CD8-positive, alpha-beta memory T cell (primary cell): ENCODE measurements at regions not wholly inside any gene's neighbourhood (a gene's known extent, or its start where the extent isn't known, plus 50 kb on each side); places are given as distances from the start of the nearest gene placed in this dataset.
"Not testable (repeated sequence)": the region's sequence is repeated elsewhere in the genome, so short reads cannot be mapped to it uniquely, and the experiment has no call there.

Experiments used
- CTCF ChIA-PET: fragments of 350-600 bp; sonication (Branson Sonifier 250); formaldehyde crosslinking; loops from one replicate; lab custom pipeline; 2021; ENCODE audit warnings: antibody characterized with exemption; lab: Charles Lee
- POLR2A ChIA-PET: fragments of 350-600 bp; sonication (Branson Sonifier 250); formaldehyde crosslinking; loops from one replicate; lab custom pipeline; 2021; ENCODE audit warnings: antibody characterized with exemption; lab: Charles Lee
- DNase-seq, 5 donors: peaks; one replicate each; pipeline versions ENCODE4 v3.0.0 to v3.0.0-alpha.2; 2020 to 2022; ENCODE audit warnings: mixed read lengths in 1 of 5
- H3K27ac ChIP-seq: one replicate; pipeline ENCODE4 v1.7.0; 2013; ENCODE audit warnings: low read depth, mild to moderate bottlenecking, low read length, moderate library complexity
- H3K27me3 ChIP-seq: 2 replicates; pipeline ENCODE4 v1.7.0; 2013; ENCODE audit warnings: low read length, mild to moderate bottlenecking; ENCODE audit not compliant: insufficient read depth, poor library complexity, severe bottlenecking
- H3K36me3 ChIP-seq: 2 replicates; pipeline ENCODE4 v1.7.0; 2013; ENCODE audit warnings: mild to moderate bottlenecking, low read length, moderate library complexity; ENCODE audit not compliant: insufficient read depth
- H3K4me1 ChIP-seq: 2 replicates; pipeline ENCODE4 v1.7.0; 2013; ENCODE audit warnings: mild to moderate bottlenecking, low read length, moderate library complexity; ENCODE audit not compliant: insufficient read depth
- H3K4me3 ChIP-seq: 2 replicates; pipeline ENCODE4 v1.7.0; 2013; ENCODE audit warnings: mild to moderate bottlenecking, low read length
- H3K9me3 ChIP-seq: 2 replicates; pipeline ENCODE4 v1.7.0; 2013; ENCODE audit warnings: mild to moderate bottlenecking, low read length
- H3K27ac Mint-ChIP-seq, 8 donors: one replicate each; pipeline ENCODE4 v1.8.0; 2020 to 2021; ENCODE audit warnings: mixed read lengths in 8 of 8, mild to moderate bottlenecking in 6 of 8, inconsistent platforms in 3 of 8, moderate library complexity in 3 of 8
- H3K27me3 Mint-ChIP-seq, 2 donors: one replicate each; pipeline ENCODE4 v1.8.0; 2020 to 2021; ENCODE audit warnings: mixed read lengths in 2 of 2, mild to moderate bottlenecking in 1 of 2, moderate library complexity in 1 of 2
- H3K36me3 Mint-ChIP-seq, 3 donors: one replicate each; pipeline ENCODE4 v1.8.0; 2020 to 2021; ENCODE audit warnings: mixed read lengths in 3 of 3, inconsistent platforms in 1 of 3, mild to moderate bottlenecking in 1 of 3
- H3K4me1 Mint-ChIP-seq, 3 donors: one replicate each; pipeline ENCODE4 v1.8.0; 2020 to 2021; ENCODE audit warnings: mixed read lengths in 3 of 3, inconsistent platforms in 1 of 3, mild to moderate bottlenecking in 1 of 3
- H3K4me3 Mint-ChIP-seq, 7 donors: one replicate each; pipeline ENCODE4 v1.8.0; 2020 to 2021; ENCODE audit warnings: mixed read lengths in 7 of 7, mild to moderate bottlenecking in 6 of 7, moderate library complexity in 4 of 7, inconsistent platforms in 2 of 7
- H3K9me3 Mint-ChIP-seq, 5 donors: one replicate each; pipeline ENCODE4 v1.8.0; 2020 to 2022; ENCODE audit warnings: mixed read lengths in 5 of 5, mild to moderate bottlenecking in 3 of 5, moderate library complexity in 2 of 5, inconsistent platforms in 1 of 5

GRCh38 chr3:163382183-163382582 is 1696.1 kb downstream of the SI start:
- Histone ChIP-seq H3K27ac (no peak overlapping the region), H3K36me3 (no peaks in the 10 kb centered on the region), H3K9me3 (no peaks in the 10 kb centered on the region), H3K4me3 (no peak overlapping the region), H3K27me3 (no peaks in the 10 kb centered on the region), H3K4me1 (no peaks in the 10 kb centered on the region)
- ChIA-PET POLR2A (no interaction called here), CTCF (no interaction called here)
- Mint-ChIP-seq H3K9me3 (peaks cover 0 to 21% (median 5%) of the 10 kb centered on the region in 5 donors), H3K36me3 (no peaks in the 10 kb centered on the region), H3K27me3 (no peaks in the 10 kb centered on the region), H3K4me1 (no peaks in the 10 kb centered on the region), H3K4me3 (no peak overlapping the region), H3K27ac (no peak overlapping the region)
- no peak for DNase-seq

GRCh38 chr3:163368168-163368567 is 1710.1 kb downstream of the SI start:
- Mint-ChIP-seq H3K27me3 (no peaks in the 10 kb centered on the region), H3K36me3 (no peaks in the 10 kb centered on the region), H3K4me3 (no peak overlapping the region), H3K9me3 (peaks cover 4 to 23% (median 7%) of the 10 kb centered on the region in 5 donors), H3K27ac (no peak overlapping the region), H3K4me1 (no peaks in the 10 kb centered on the region)
- Histone ChIP-seq H3K36me3 (no peaks in the 10 kb centered on the region), H3K27me3 (no peaks in the 10 kb centered on the region), H3K27ac (no peak overlapping the region), H3K4me3 (no peak overlapping the region), H3K9me3 (no peaks in the 10 kb centered on the region), H3K4me1 (no peaks in the 10 kb centered on the region)
- DNase-seq = no peak
- POLR2A ChIA-PET = no interaction called here
- CTCF ChIA-PET = no interaction called here

- H3K9me3 Mint-ChIP-seq = peaks cover 3 to 20% (median 5%) of the 10 kb centered on the region in 5 donors
- CTCF ChIA-PET = no interaction called here
- Histone ChIP-seq H3K36me3 (no peaks in the 10 kb centered on the region), H3K4me1 (no peaks in the 10 kb centered on the region), H3K27me3 (no peaks in the 10 kb centered on the region), H3K27ac (no peak overlapping the region), H3K9me3 (no peaks in the 10 kb centered on the region), H3K4me3 (no peak overlapping the region)
- DNase-seq = no peak
- no peak overlapping the region for H3K4me3 Mint-ChIP-seq
- H3K36me3 Mint-ChIP-seq = no peaks in the 10 kb centered on the region
- POLR2A ChIA-PET = no interaction called here
- no peak overlapping the region for H3K27ac Mint-ChIP-seq
- H3K27me3 Mint-ChIP-seq = no peaks in the 10 kb centered on the region
- H3K4me1 Mint-ChIP-seq = no peaks in the 10 kb centered on the region
These were observed 1713.6 kb downstream of the SI start for GRCh38 chr3:163364717-163365116.

- ChIA-PET POLR2A (no interaction called here), CTCF (no interaction called here)
- Mint-ChIP-seq H3K4me1 (no peaks in the 10 kb centered on the region), H3K27ac (no peak overlapping the region), H3K27me3 (no peaks in the 10 kb centered on the region), H3K36me3 (no peaks in the 10 kb centered on the region), H3K9me3 (peaks cover 2 to 33% (median 6%) of the 10 kb centered on the region in 5 donors), H3K4me3 (no peak overlapping the region)
- Histone ChIP-seq H3K27me3 (no peaks in the 10 kb centered on the region), H3K9me3 (no peaks in the 10 kb centered on the region), H3K27ac (no peak overlapping the region), H3K36me3 (no peaks in the 10 kb centered on the region), H3K4me1 (no peaks in the 10 kb centered on the region), H3K4me3 (no peak overlapping the region)
- no peak for DNase-seq
These were observed 1716.1 kb downstream of the SI start for GRCh38 chr3:163362151-163362550.

GRCh38 chr3:163361357-163361878 is 1716.9 kb downstream of the SI start:
- DNase-seq, H3K4me3 Mint-ChIP-seq, H3K27me3 ChIP-seq, H3K36me3 Mint-ChIP-seq, H3K36me3 ChIP-seq, H3K4me1 Mint-ChIP-seq, CTCF ChIA-PET, H3K27me3 Mint-ChIP-seq, H3K27ac ChIP-seq, H3K9me3 ChIP-seq, H3K4me1 ChIP-seq, POLR2A ChIA-PET, H3K4me3 ChIP-seq: not testable (repeated sequence)
- Mint-ChIP-seq H3K9me3 (peaks cover 2 to 33% (median 6%) of the 10 kb centered on the region in 5 donors), H3K27ac (peak overlapping the region in 1 of 8 donors; percentile 47)

- H3K27ac Mint-ChIP-seq = no peak overlapping the region
- ChIA-PET CTCF (no interaction called here), POLR2A (no interaction called here)
- H3K36me3 Mint-ChIP-seq = no peaks in the 10 kb centered on the region
- H3K4me1 ChIP-seq = no peaks in the 10 kb centered on the region
- no peaks in the 10 kb centered on the region for H3K9me3 ChIP-seq
- H3K9me3 Mint-ChIP-seq = peaks cover 0 to 32% (median 5%) of the 10 kb centered on the region in 5 donors
- DNase-seq = no peak
- no peaks in the 10 kb centered on the region for H3K36me3 ChIP-seq
- no peak overlapping the region for H3K4me3 Mint-ChIP-seq
- no peak overlapping the region for H3K4me3 ChIP-seq
- H3K4me1 Mint-ChIP-seq = no peaks in the 10 kb centered on the region
- no peaks in the 10 kb centered on the region for H3K27me3 Mint-ChIP-seq
- H3K27me3 ChIP-seq = no peaks in the 10 kb centered on the region
- H3K27ac ChIP-seq = no peak overlapping the region
These were observed 1730.4 kb downstream of the SI start for GRCh38 chr3:163347944-163348343.

GRCh38 chr3:163335429-163335828 is 1742.9 kb downstream of the SI start:
- no peaks in the 10 kb centered on the region for H3K4me1 ChIP-seq
- H3K27me3 Mint-ChIP-seq = no peaks in the 10 kb centered on the region
- no peaks in the 10 kb centered on the region for H3K36me3 ChIP-seq
- no peak overlapping the region for H3K27ac Mint-ChIP-seq
- H3K4me3 ChIP-seq = no peak overlapping the region
- POLR2A ChIA-PET = no interaction called here
- no peak for DNase-seq
- CTCF ChIA-PET = no interaction called here
- no peaks in the 10 kb centered on the region for H3K36me3 Mint-ChIP-seq
- H3K9me3 ChIP-seq = no peaks in the 10 kb centered on the region
- H3K9me3 Mint-ChIP-seq = peaks cover 11 to 23% (median 13%) of the 10 kb centered on the region in 5 donors
- H3K4me3 Mint-ChIP-seq = no peak overlapping the region
- no peak overlapping the region for H3K27ac ChIP-seq
- H3K27me3 ChIP-seq = no peaks in the 10 kb centered on the region
- no peaks in the 10 kb centered on the region for H3K4me1 Mint-ChIP-seq

- Histone ChIP-seq H3K4me1 (no peaks in the 10 kb centered on the region), H3K27ac (no peak overlapping the region), H3K36me3 (no peaks in the 10 kb centered on the region), H3K27me3 (no peaks in the 10 kb centered on the region), H3K9me3 (no peaks in the 10 kb centered on the region), H3K4me3 (no peak overlapping the region)
- no peak for DNase-seq
- CTCF ChIA-PET = no interaction called here
- H3K4me3 Mint-ChIP-seq = no peak overlapping the region
- POLR2A ChIA-PET = no interaction called here
- no peak overlapping the region for H3K27ac Mint-ChIP-seq
- peaks cover 0 to 30% (median 27%) of the 10 kb centered on the region in 5 donors for H3K9me3 Mint-ChIP-seq
- H3K4me1 Mint-ChIP-seq = no peaks in the 10 kb centered on the region
- H3K27me3 Mint-ChIP-seq = no peaks in the 10 kb centered on the region
- H3K36me3 Mint-ChIP-seq = no peaks in the 10 kb centered on the region
These were observed 1749.6 kb downstream of the SI start for GRCh38 chr3:163328680-163329079.

GRCh38 chr3:163327086-163327485 is 1751.2 kb downstream of the SI start:
- no peak overlapping the region for H3K4me3 Mint-ChIP-seq
- DNase-seq = no peak

More at GRCh38 chr3:163327086-163327485, 1751.2 kb downstream of the SI start:
- ChIA-PET POLR2A (no interaction called here), CTCF (no interaction called here)
- Mint-ChIP-seq H3K9me3 (peaks cover 0 to 35% (median 22%) of the 10 kb centered on the region in 5 donors), H3K4me1 (no peaks in the 10 kb centered on the region), H3K36me3 (no peaks in the 10 kb centered on the region), H3K27ac (no peak overlapping the region), H3K27me3 (no peaks in the 10 kb centered on the region)
- H3K27ac ChIP-seq = no peak overlapping the region
- H3K27me3 ChIP-seq = no peaks in the 10 kb centered on the region
- H3K4me1 ChIP-seq = no peaks in the 10 kb centered on the region
- no peaks in the 10 kb centered on the region for H3K9me3 ChIP-seq
- H3K4me3 ChIP-seq = no peak overlapping the region
- no peaks in the 10 kb centered on the region for H3K36me3 ChIP-seq
